SU-DHL-6 (cell line): ENCODE measurements at regions not wholly inside any gene's neighbourhood (a gene's known extent, or its start where the extent isn't known, plus 50 kb on each side); places are given as distances from the start of the nearest gene placed in this dataset.

Experiments used
- EZH2phosphoT487 ChIP-seq: fragments of 200-600 bp; sonication (generic), shearing (Covaris generic); conservative IDR thresholded peaks from 2 replicates; pipeline ENCODE4 v1.6.1; 2018; ENCODE audit warnings: mild to moderate bottlenecking, antibody characterized with exemption, low read length, moderate library complexity, mixed read lengths
- TF ChIP-seq, protein P1 (sequence below): fragments of 200-600 bp; sonication (generic); IDR thresholded peaks from one replicate; pipeline ENCODE4 v1.5.1; 2017; ENCODE audit warnings: antibody characterized with exemption, mild to moderate bottlenecking, low read length, moderate library complexity; ENCODE audit not compliant: insufficient read depth, poor library complexity, severe bottlenecking

DNA sequence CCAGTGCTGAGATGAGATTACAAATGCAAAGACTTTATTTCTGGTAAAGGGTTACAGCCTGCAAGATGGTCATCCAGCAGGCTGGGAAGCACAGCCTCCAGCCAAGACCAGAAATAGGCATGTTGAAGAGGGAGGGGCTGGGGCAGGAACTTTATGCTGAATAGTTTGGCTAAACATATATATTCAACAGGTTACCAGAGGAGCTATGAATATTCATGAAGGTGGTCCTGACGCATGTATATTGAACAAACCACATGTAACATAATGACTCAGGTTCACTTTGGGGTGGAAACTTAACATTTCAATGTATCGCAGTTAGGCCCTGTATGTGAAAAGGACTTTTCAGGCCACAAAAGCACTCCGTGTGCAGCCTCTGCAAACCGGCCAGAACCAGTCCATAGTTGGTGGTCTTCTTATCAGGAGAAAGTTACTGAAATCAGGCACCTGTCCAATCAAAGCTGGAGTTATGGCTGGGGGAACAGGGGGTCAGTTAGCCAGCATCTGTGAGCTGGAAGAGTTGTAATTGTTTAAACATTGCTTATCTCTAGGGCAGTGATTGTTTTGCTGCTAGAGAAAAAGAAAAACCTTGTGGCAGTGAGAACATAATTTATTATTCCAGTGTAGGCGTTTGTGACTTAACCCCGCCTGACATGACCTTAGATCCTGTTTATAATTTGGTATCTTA, 372.9 kb upstream of the AUTS2 start:
- TF ChIP-seq, protein P1, sequence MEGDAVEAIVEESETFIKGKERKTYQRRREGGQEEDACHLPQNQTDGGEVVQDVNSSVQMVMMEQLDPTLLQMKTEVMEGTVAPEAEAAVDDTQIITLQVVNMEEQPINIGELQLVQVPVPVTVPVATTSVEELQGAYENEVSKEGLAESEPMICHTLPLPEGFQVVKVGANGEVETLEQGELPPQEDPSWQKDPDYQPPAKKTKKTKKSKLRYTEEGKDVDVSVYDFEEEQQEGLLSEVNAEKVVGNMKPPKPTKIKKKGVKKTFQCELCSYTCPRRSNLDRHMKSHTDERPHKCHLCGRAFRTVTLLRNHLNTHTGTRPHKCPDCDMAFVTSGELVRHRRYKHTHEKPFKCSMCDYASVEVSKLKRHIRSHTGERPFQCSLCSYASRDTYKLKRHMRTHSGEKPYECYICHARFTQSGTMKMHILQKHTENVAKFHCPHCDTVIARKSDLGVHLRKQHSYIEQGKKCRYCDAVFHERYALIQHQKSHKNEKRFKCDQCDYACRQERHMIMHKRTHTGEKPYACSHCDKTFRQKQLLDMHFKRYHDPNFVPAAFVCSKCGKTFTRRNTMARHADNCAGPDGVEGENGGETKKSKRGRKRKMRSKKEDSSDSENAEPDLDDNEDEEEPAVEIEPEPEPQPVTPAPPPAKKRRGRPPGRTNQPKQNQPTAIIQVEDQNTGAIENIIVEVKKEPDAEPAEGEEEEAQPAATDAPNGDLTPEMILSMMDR = no peak
- TF ChIP-seq EZH2phosphoT487 = no peak
